ENCODE measurements at regions not wholly inside any gene's neighbourhood (a gene's known extent, or its start where the extent isn't known, plus 50 kb on each side); places are given as distances from the start of the nearest gene placed in this dataset.

DNA sequence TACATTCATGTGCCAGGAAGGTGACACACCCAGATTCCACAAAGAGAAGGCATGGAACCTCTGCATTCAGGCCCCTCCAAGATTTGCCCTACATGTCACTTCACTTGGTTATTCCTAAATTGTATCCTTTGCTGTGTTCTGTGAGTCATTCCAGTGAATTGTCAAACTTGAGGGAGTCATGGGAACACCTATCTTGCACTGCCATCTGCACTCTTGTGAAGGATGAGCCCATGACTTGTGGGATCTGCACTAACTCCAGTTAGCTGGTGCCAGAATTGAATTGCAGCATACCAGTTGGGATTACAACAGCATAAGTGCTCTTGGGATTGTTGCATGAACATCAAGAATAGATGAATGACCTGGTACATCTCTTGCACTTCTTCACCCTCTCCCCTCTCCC lies 1288.0 kb upstream of the ZEB2 start:
- Mint-ChIP-seq H3K4me1 (ENCODE audit: low read depth) (no peaks in the 10 kb centered on the region), H3K4me3 (no peak overlapping the region), H3K36me3 (ENCODE audit: low read depth) (no peaks in the 10 kb centered on the region), H3K9me3 (peaks cover 3% of the 10 kb centered on the region), H3K27me3 (no peaks in the 10 kb centered on the region), H3K27ac (no peak overlapping the region)
- Histone ChIP-seq H3K27me3 (ENCODE audit: control insufficient read depth in 1 of 2, insufficient read depth in 2 of 2, low read length in 2 of 2) (no peaks in the 10 kb centered on the region), H3K9me3 (ENCODE audit: control insufficient read depth in 1 of 2, insufficient read depth in 1 of 2, low read length in 2 of 2) (no peaks in the 10 kb centered on the region), H3K27ac (ENCODE audit: low read depth in 1 of 2, low read length in 2 of 2) (no peak overlapping the region), H3K4me1 (ENCODE audit: insufficient read depth, low read length) (no peaks in the 10 kb centered on the region), H3K4me3 (ENCODE audit: low read length) (no peak overlapping the region), H3K36me3 (ENCODE audit: insufficient read depth, low read length) (no peaks in the 10 kb centered on the region)
- CTCF ChIA-PET, result no interaction called here
- DNase-seq (no peak), ATAC-seq (ENCODE audit: poor library complexity) (no peak)
- TF ChIP-seq, protein P1, sequence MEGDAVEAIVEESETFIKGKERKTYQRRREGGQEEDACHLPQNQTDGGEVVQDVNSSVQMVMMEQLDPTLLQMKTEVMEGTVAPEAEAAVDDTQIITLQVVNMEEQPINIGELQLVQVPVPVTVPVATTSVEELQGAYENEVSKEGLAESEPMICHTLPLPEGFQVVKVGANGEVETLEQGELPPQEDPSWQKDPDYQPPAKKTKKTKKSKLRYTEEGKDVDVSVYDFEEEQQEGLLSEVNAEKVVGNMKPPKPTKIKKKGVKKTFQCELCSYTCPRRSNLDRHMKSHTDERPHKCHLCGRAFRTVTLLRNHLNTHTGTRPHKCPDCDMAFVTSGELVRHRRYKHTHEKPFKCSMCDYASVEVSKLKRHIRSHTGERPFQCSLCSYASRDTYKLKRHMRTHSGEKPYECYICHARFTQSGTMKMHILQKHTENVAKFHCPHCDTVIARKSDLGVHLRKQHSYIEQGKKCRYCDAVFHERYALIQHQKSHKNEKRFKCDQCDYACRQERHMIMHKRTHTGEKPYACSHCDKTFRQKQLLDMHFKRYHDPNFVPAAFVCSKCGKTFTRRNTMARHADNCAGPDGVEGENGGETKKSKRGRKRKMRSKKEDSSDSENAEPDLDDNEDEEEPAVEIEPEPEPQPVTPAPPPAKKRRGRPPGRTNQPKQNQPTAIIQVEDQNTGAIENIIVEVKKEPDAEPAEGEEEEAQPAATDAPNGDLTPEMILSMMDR (IDR thresholded peaks at IDR 0.05), result no peak
- intact Hi-C loops (cut with DNase I, micrococcal nuclease), result no loop called here
- POLR2A ChIA-PET, result no interaction called here

GRCh38 chr2:145807554-145807953 lies 1287.6 kb upstream of the ZEB2 start:
- H3K27ac Mint-ChIP-seq, result no peak overlapping the region
- intact Hi-C loops (cut with DNase I, micrococcal nuclease), result no loop called here
- H3K4me1 ChIP-seq (ENCODE audit: insufficient read depth, low read length), result no peaks in the 10 kb centered on the region
- DNase-seq (no peak), ATAC-seq (ENCODE audit: poor library complexity) (no peak)
- no peaks in the 10 kb centered on the region for H3K27me3 ChIP-seq (ENCODE audit: control insufficient read depth in 1 of 2, insufficient read depth in 2 of 2, low read length in 2 of 2)
- H3K27ac ChIP-seq (ENCODE audit: low read depth in 1 of 2, low read length in 2 of 2), result no peak overlapping the region
- no peaks in the 10 kb centered on the region for H3K27me3 Mint-ChIP-seq
- H3K9me3 Mint-ChIP-seq, result peaks cover 3% of the 10 kb centered on the region
- ChIA-PET CTCF (no interaction called here), POLR2A (no interaction called here)
- no peaks in the 10 kb centered on the region for H3K36me3 ChIP-seq (ENCODE audit: insufficient read depth, low read length)
- TF ChIP-seq, protein P1 (IDR thresholded peaks at IDR 0.05), result no peak
- no peaks in the 10 kb centered on the region for H3K36me3 Mint-ChIP-seq (ENCODE audit: low read depth)
- H3K4me3 ChIP-seq (ENCODE audit: low read length), result no peak overlapping the region
- H3K4me1 Mint-ChIP-seq (ENCODE audit: low read depth), result no peaks in the 10 kb centered on the region
- H3K9me3 ChIP-seq (ENCODE audit: control insufficient read depth in 1 of 2, insufficient read depth in 1 of 2, low read length in 2 of 2), result no peaks in the 10 kb centered on the region
- no peak overlapping the region for H3K4me3 Mint-ChIP-seq

GRCh38 chr2:145806546-145806945 lies 1286.6 kb upstream of the ZEB2 start:
- Histone ChIP-seq H3K27me3 (ENCODE audit: control insufficient read depth in 1 of 2, insufficient read depth in 2 of 2, low read length in 2 of 2) (no peaks in the 10 kb centered on the region), H3K9me3 (ENCODE audit: control insufficient read depth in 1 of 2, insufficient read depth in 1 of 2, low read length in 2 of 2) (no peaks in the 10 kb centered on the region), H3K4me1 (ENCODE audit: insufficient read depth, low read length) (no peaks in the 10 kb centered on the region), H3K27ac (ENCODE audit: low read depth in 1 of 2, low read length in 2 of 2) (no peak overlapping the region), H3K36me3 (ENCODE audit: insufficient read depth, low read length) (no peaks in the 10 kb centered on the region), H3K4me3 (ENCODE audit: low read length) (no peak overlapping the region)
- no peaks in the 10 kb centered on the region for H3K4me1 Mint-ChIP-seq (ENCODE audit: low read depth)
- TF ChIP-seq, protein P1 (IDR thresholded peaks at IDR 0.05), result no peak
- no peaks in the 10 kb centered on the region for H3K36me3 Mint-ChIP-seq (ENCODE audit: low read depth)
- no peaks in the 10 kb centered on the region for H3K27me3 Mint-ChIP-seq
- intact Hi-C loops (cut with DNase I, micrococcal nuclease), result no loop called here
- no peak overlapping the region for H3K27ac Mint-ChIP-seq
- CTCF ChIA-PET, result no interaction called here
- POLR2A ChIA-PET, result no interaction called here
- H3K9me3 Mint-ChIP-seq, result no peaks in the 10 kb centered on the region
- no peak overlapping the region for H3K4me3 Mint-ChIP-seq
- ATAC-seq (ENCODE audit: poor library complexity) (no peak), DNase-seq (no peak)
